Loucy (cell line): ENCODE measurements at regions not wholly inside any gene's neighbourhood (a gene's known extent, or its start where the extent isn't known, plus 50 kb on each side); places are given as distances from the start of the nearest gene placed in this dataset.

Source experiments
- H2AFZ ChIP-seq: fragments of 200-600 bp; sonication (generic); 2 replicates; pipeline ENCODE4 v1.6.0; 2016; ENCODE audit warnings: antibody characterized with exemption, mild to moderate bottlenecking, low read length, moderate library complexity
- H3F3A ChIP-seq: fragments of 200-600 bp; 2 replicates; pipeline ENCODE4 v1.6.0; 2016; ENCODE audit warnings: antibody characterized with exemption, low read depth, mild to moderate bottlenecking
- H3K27me3 ChIP-seq: fragments of 200-600 bp; sonication (generic); 2 replicates; pipeline ENCODE4 v1.6.1; 2014; ENCODE audit warnings: low read length, mild to moderate bottlenecking; ENCODE audit not compliant: insufficient read depth, poor library complexity, severe bottlenecking
- H3K36me3 ChIP-seq: fragments of 200-600 bp; sonication (generic); 2 replicates; pipeline ENCODE4 v1.6.1; 2016; ENCODE audit warnings: low read length; ENCODE audit not compliant: insufficient read depth
- H3K4me1 ChIP-seq: fragments of 200-600 bp; sonication (generic); 2 replicates; pipeline ENCODE4 v1.5.1; 2014; ENCODE audit warnings: low read length, mild to moderate bottlenecking; ENCODE audit not compliant: insufficient read depth, poor library complexity, severe bottlenecking
- H3K4me2 ChIP-seq: fragments of 200-600 bp; sonication (generic); 2 replicates; pipeline ENCODE4 v1.6.0; 2014; ENCODE audit warnings: antibody characterized with exemption, low read length, low read depth, mild to moderate bottlenecking; ENCODE audit not compliant: poor library complexity, severe bottlenecking
- H3K4me3 ChIP-seq: fragments of 200-600 bp; sonication (generic); 2 replicates; pipeline ENCODE4 v1.5.1; 2014; ENCODE audit warnings: low read length, mild to moderate bottlenecking, mixed read lengths; ENCODE audit not compliant: poor library complexity, severe bottlenecking
- H3K79me2 ChIP-seq: fragments of 200-600 bp; sonication (generic); 2 replicates; pipeline ENCODE4 v1.6.1; 2014; ENCODE audit warnings: low read length; ENCODE audit not compliant: insufficient read depth
- H3K9ac ChIP-seq: fragments of 200-600 bp; sonication (generic); 2 replicates; pipeline ENCODE4 v1.6.0; 2014; ENCODE audit warnings: mild to moderate bottlenecking, low read depth, low read length, moderate library complexity; ENCODE audit not compliant: poor library complexity, severe bottlenecking
- H3K9me2 ChIP-seq: fragments of 200-600 bp; sonication (generic); replicated peaks from 2 replicates; pipeline ENCODE4 v1.6.1; 2016; ENCODE audit warnings: low read depth, low read length, mixed read lengths
- H3K9me3 ChIP-seq: fragments of 200-600 bp; sonication (generic); 2 replicates; pipeline ENCODE4 v1.6.1; 2014; ENCODE audit warnings: mild to moderate bottlenecking, antibody characterized with exemption, low read length, low read depth; ENCODE audit not compliant: insufficient read depth
- H4K20me1 ChIP-seq: fragments of 200-600 bp; sonication (generic); 2 replicates; pipeline ENCODE4 v1.6.0; 2014; ENCODE audit warnings: antibody characterized with exemption, low read length, mild to moderate bottlenecking; ENCODE audit not compliant: insufficient read depth, poor library complexity, severe bottlenecking
- CTCF ChIP-seq: fragments of 200-600 bp; sonication (generic); conservative IDR thresholded peaks from 2 replicates; pipeline ENCODE4 v1.5.1; 2014; ENCODE audit warnings: mild to moderate bottlenecking, antibody characterized with exemption, low read length
- EZH2phosphoT487 ChIP-seq: fragments of 200-600 bp; IDR thresholded peaks from 2 replicates; pipeline ENCODE4 v1.6.1; 2018; ENCODE audit warnings: antibody characterized with exemption, mild to moderate bottlenecking, moderate library complexity, borderline replicate concordance

- no peaks in the 10 kb centered on the region for H3K9me2 ChIP-seq
- H3K4me2 ChIP-seq, result no peak overlapping the region
These were observed 110.9 kb downstream of the LRRC30 start for GRCh38 chr18:7341581-7342337.

GRCh38 chr18:7349181-7349837, 118.4 kb downstream of the LRRC30 start:
- Histone ChIP-seq H4K20me1 (no peaks in the 10 kb centered on the region), H3K9me3 (no peaks in the 10 kb centered on the region), H3K4me1 (no peaks in the 10 kb centered on the region), H3K36me3 (no peaks in the 10 kb centered on the region), H3K9ac (no peak overlapping the region), H3K4me2 (no peak overlapping the region), H3K27me3 (no peaks in the 10 kb centered on the region), H2AFZ (no peak overlapping the region), H3K79me2 (no peaks in the 10 kb centered on the region), H3F3A (no peaks in the 10 kb centered on the region), H3K9me2 (no peaks in the 10 kb centered on the region), H3K4me3 (no peak overlapping the region)
- TF ChIP-seq CTCF (no peak; the same call in 1 of the 2 replicates), EZH2phosphoT487 (no peak)

More at GRCh38 chr18:7341581-7342337, 110.9 kb downstream of the LRRC30 start:
- Histone ChIP-seq H3K4me3 (no peak overlapping the region), H3K9me3 (no peaks in the 10 kb centered on the region; the same call in 1 of the 2 replicates), H2AFZ (no peak overlapping the region), H3F3A (no peaks in the 10 kb centered on the region), H3K79me2 (no peaks in the 10 kb centered on the region), H3K9ac (no peak overlapping the region), H4K20me1 (no peaks in the 10 kb centered on the region), H3K4me1 (no peaks in the 10 kb centered on the region), H3K27me3 (no peaks in the 10 kb centered on the region), H3K36me3 (no peaks in the 10 kb centered on the region)
- no peak for TF ChIP-seq EZH2phosphoT487

GRCh38 chr18:7358989-7359726, 128.3 kb downstream of the LRRC30 start:
- H2AFZ ChIP-seq, result no peak overlapping the region
- H3K36me3 ChIP-seq, result no peaks in the 10 kb centered on the region
- H3F3A ChIP-seq, result no peaks in the 10 kb centered on the region
- no peaks in the 10 kb centered on the region for H3K79me2 ChIP-seq
- no peaks in the 10 kb centered on the region for H3K9me2 ChIP-seq
- no peaks in the 10 kb centered on the region for H4K20me1 ChIP-seq
- no peak overlapping the region for H3K9ac ChIP-seq
- H3K4me1 ChIP-seq, result no peaks in the 10 kb centered on the region
- no peak overlapping the region for H3K4me2 ChIP-seq
- H3K27me3 ChIP-seq, result no peaks in the 10 kb centered on the region
- H3K9me3 ChIP-seq, result no peaks in the 10 kb centered on the region; the same call in 1 of the 2 replicates
- no peak overlapping the region for H3K4me3 ChIP-seq
- TF ChIP-seq CTCF (no peak), EZH2phosphoT487 (no peak)
